H9 (cell line): ENCODE measurements at regions not wholly inside any gene's neighbourhood (a gene's known extent, or its start where the extent isn't known, plus 50 kb on each side); places are given as distances from the start of the nearest gene placed in this dataset.

Experiments used
- DNase-seq: peaks from one replicate; pipeline ENCODE4 v3.0.0-alpha.2; 2017
- H2AFZ ChIP-seq: one replicate; pipeline ENCODE4 v1.6.1; 2013; ENCODE audit warnings: mild to moderate bottlenecking, low read length, control low read depth, moderate library complexity
- H2AK5ac ChIP-seq: 2 replicates; pipeline ENCODE4 v1.6.1; 2013; ENCODE audit warnings: low read length, control low read depth, mixed read lengths; ENCODE audit not compliant: insufficient read length
- H2BK120ac ChIP-seq: one replicate; pipeline ENCODE4 v1.6.1; 2013; ENCODE audit warnings: low read depth, mild to moderate bottlenecking, low read length, control low read depth, inconsistent platforms; ENCODE audit not compliant: poor library complexity, severe bottlenecking
- H2BK12ac ChIP-seq: 2 replicates; pipeline ENCODE4 v1.6.1; 2013; ENCODE audit warnings: low read length, control low read depth, mixed read lengths, low read depth; ENCODE audit not compliant: insufficient read length
- H2BK15ac ChIP-seq: 2 replicates; pipeline ENCODE4 v1.6.1; 2013; ENCODE audit warnings: low read depth, low read length, control low read depth
- H2BK20ac ChIP-seq: one replicate; pipeline ENCODE4 v1.6.1; 2013; ENCODE audit warnings: low read depth, mild to moderate bottlenecking, low read length, control low read depth, inconsistent platforms; ENCODE audit not compliant: poor library complexity, severe bottlenecking
- H2BK5ac ChIP-seq: 2 replicates; pipeline ENCODE4 v1.6.1; 2013; ENCODE audit warnings: low read length, control low read depth, mixed read lengths; ENCODE audit not compliant: insufficient read length
- H3K14ac ChIP-seq: 2 replicates; pipeline ENCODE4 v1.6.1; 2013; ENCODE audit warnings: low read length, control low read depth; ENCODE audit not compliant: insufficient read depth
- H3K18ac ChIP-seq: 2 replicates; pipeline ENCODE4 v1.6.1; 2013; ENCODE audit warnings: low read depth, mild to moderate bottlenecking, mixed read lengths, low read length, control low read depth; ENCODE audit not compliant: insufficient read length
- H3K23ac ChIP-seq: 2 replicates; pipeline ENCODE4 v1.6.1; 2013; ENCODE audit warnings: low read length, control low read depth, mixed read lengths, low read depth; ENCODE audit not compliant: insufficient read length
- H3K23me2 ChIP-seq: 2 replicates; pipeline ENCODE4 v1.6.1; 2013; ENCODE audit warnings: low read depth, mild to moderate bottlenecking, mixed read lengths, low read length, control low read depth; ENCODE audit not compliant: insufficient read length, poor library complexity, severe bottlenecking
- H3K27ac ChIP-seq: 2 replicates; pipeline ENCODE4 v1.5.1; 2013; ENCODE audit warnings: low read length, control low read depth, mixed read lengths, low read depth; ENCODE audit not compliant: insufficient read length
- H3K27me3 ChIP-seq: 2 replicates; pipeline ENCODE4 v1.6.1; 2013; ENCODE audit warnings: low read length, control low read depth, inconsistent platforms; ENCODE audit not compliant: insufficient read depth
- H3K4ac ChIP-seq: 2 replicates; pipeline ENCODE4 v1.6.1; 2013; ENCODE audit warnings: low read depth, mild to moderate bottlenecking, control low read depth, inconsistent platforms, low read length, moderate library complexity
- H3K4me1 ChIP-seq: 2 replicates; pipeline ENCODE4 v1.6.1; 2013; ENCODE audit warnings: low read length, control low read depth, inconsistent platforms; ENCODE audit not compliant: insufficient read depth
- H3K4me2 ChIP-seq: 2 replicates; pipeline ENCODE4 v1.6.1; 2013; ENCODE audit warnings: low read length, control low read depth, mixed read lengths; ENCODE audit not compliant: insufficient read length, insufficient read depth
- H3K56ac ChIP-seq: 2 replicates; pipeline ENCODE4 v1.6.1; 2013; ENCODE audit warnings: low read depth, mild to moderate bottlenecking, mixed read lengths, low read length, control low read depth; ENCODE audit not compliant: insufficient read length
- H3K79me1 ChIP-seq: 2 replicates; pipeline ENCODE4 v1.6.1; 2013; ENCODE audit warnings: low read depth, mild to moderate bottlenecking, moderate library complexity, low read length, control low read depth, inconsistent platforms; ENCODE audit not compliant: insufficient read depth, poor library complexity, severe bottlenecking
- H3K79me2 ChIP-seq: 2 replicates; pipeline ENCODE4 v1.6.1; 2013; ENCODE audit warnings: low read length, control low read depth, inconsistent platforms; ENCODE audit not compliant: insufficient read depth
- H3K9ac ChIP-seq: 2 replicates; pipeline ENCODE4 v1.6.1; 2013; ENCODE audit warnings: low read length, control low read depth, mixed read lengths; ENCODE audit not compliant: insufficient read length; ENCODE audit errors: extremely low read depth
- H3K9me3 ChIP-seq: one replicate; pipeline ENCODE4 v1.6.1; 2013; ENCODE audit warnings: low read depth, low read length, inconsistent platforms; ENCODE audit not compliant: control insufficient read depth
- H3T11ph ChIP-seq: one replicate; pipeline ENCODE4 v1.6.1; 2013; ENCODE audit warnings: mild to moderate bottlenecking, low read length, control low read depth, inconsistent platforms
- H4K20me1 ChIP-seq: one replicate; pipeline ENCODE4 v1.6.1; 2013; ENCODE audit not compliant: control insufficient read depth, insufficient read length, insufficient read depth
- H4K5ac ChIP-seq: 2 replicates; pipeline ENCODE4 v1.6.1; 2013; ENCODE audit warnings: low read depth, mild to moderate bottlenecking, mixed read lengths, low read length, control low read depth; ENCODE audit not compliant: insufficient read length
- H4K8ac ChIP-seq: replicated peaks from 2 replicates; pipeline ENCODE4 v1.6.1; 2013; ENCODE audit warnings: low read length, control low read depth, mixed read lengths, low read depth; ENCODE audit not compliant: insufficient read length
- H4K91ac ChIP-seq: 2 replicates; pipeline ENCODE4 v1.6.1; 2013; ENCODE audit warnings: low read depth, mild to moderate bottlenecking, moderate library complexity, mixed read lengths, low read length, control low read depth; ENCODE audit not compliant: insufficient read length
- H3K27ac Mint-ChIP-seq, 3 experiments: 2 replicates in 2 of 3; 3 replicates in 1 of 3; pipeline ENCODE4 v1.8.0; 2020 to 2021; ENCODE audit warnings: mixed read lengths in 3 of 3, mild to moderate bottlenecking in 1 of 3, moderate library complexity in 1 of 3
- H3K27me3 Mint-ChIP-seq: 2 replicates; pipeline ENCODE4 v1.8.0; 2021; ENCODE audit warnings: low read depth, mild to moderate bottlenecking, moderate library complexity, mixed read lengths
- H3K36me3 Mint-ChIP-seq, 3 experiments: 2 replicates in 2 of 3; 3 replicates in 1 of 3; pipeline ENCODE4 v1.8.0; 2020 to 2021; ENCODE audit warnings: low read depth in 3 of 3, mixed read lengths in 3 of 3; ENCODE audit not compliant: insufficient read depth in 1 of 3
- H3K4me1 Mint-ChIP-seq, 2 experiments: 2 replicates each; pipeline ENCODE4 v1.8.0; 2020; ENCODE audit warnings: mixed read lengths in 2 of 2
- H3K4me3 Mint-ChIP-seq, 2 experiments: 2 replicates in 1 of 2; 3 replicates in 1 of 2; pipeline ENCODE4 v1.8.0; 2020 to 2021; ENCODE audit warnings: mild to moderate bottlenecking in 2 of 2, mixed read lengths in 2 of 2, moderate library complexity in 1 of 2
- H3K9me3 Mint-ChIP-seq, 2 experiments: 2 replicates in 1 of 2; 3 replicates in 1 of 2; pipeline ENCODE4 v1.8.0; 2020; ENCODE audit warnings: mild to moderate bottlenecking in 2 of 2, mixed read lengths in 2 of 2, moderate library complexity in 1 of 2
- CTCF ChIP-seq: fragments of 200-600 bp; sonication (generic); conservative IDR thresholded peaks from 3 replicates; pipeline ENCODE4 v1.8.0; 2021; ENCODE audit warnings: antibody characterized with exemption, mild to moderate bottlenecking
- WGBS: extraction: QIAGEN DNeasy Blood & Tissue Kit; methylation state at CpG from one replicate; pipeline ENCODE4 v1.1.7; 2013; ENCODE audit warnings: missing lambda C conversion rate, low lambda C conversion rate, mixed read lengths; ENCODE audit not compliant: insufficient read length; ENCODE audit errors: extremely low coverage; 5-methylcytosine and 5-hydroxymethylcytosine counted together

- Histone ChIP-seq H4K5ac (no peak overlapping the region), H3K23me2 (no peaks in the 10 kb centered on the region), H3K27ac (no peak overlapping the region), H3K27me3 (no peaks in the 10 kb centered on the region), H3T11ph (no peak overlapping the region), H2AFZ (no peak overlapping the region), H2BK120ac (no peak overlapping the region), H2BK5ac (no peak overlapping the region), H3K9ac (no peak overlapping the region), H3K4me2 (no peak overlapping the region), H2AK5ac (no peak overlapping the region), H4K8ac (no peak overlapping the region), H3K23ac (no peak overlapping the region), H2BK20ac (no peak overlapping the region), H3K79me1 (no peaks in the 10 kb centered on the region), H3K18ac (no peak overlapping the region), H3K9me3 (no peaks in the 10 kb centered on the region), H3K56ac (no peak overlapping the region), H3K14ac (peak overlapping the region; percentile 53; the same call in 1 of the 2 replicates), H4K20me1 (no peaks in the 10 kb centered on the region), H2BK15ac (no peak overlapping the region), H3K4ac (no peak overlapping the region), H3K79me2 (no peaks in the 10 kb centered on the region), H3K4me1 (no peaks in the 10 kb centered on the region), H4K91ac (no peak overlapping the region), H2BK12ac (no peak overlapping the region)
- TF ChIP-seq CTCF, result no peak
- Mint-ChIP-seq H3K36me3 (peaks cover 0 to 5% (median 0%) of the 10 kb centered on the region in 3 experiments; a peak in 2 of 7 replicates), H3K4me1 (peaks cover 13 to 34% of the 10 kb centered on the region in 2 experiments), H3K27ac (no peak overlapping the region), H3K9me3 (peaks cover 6 to 8% of the 10 kb centered on the region in 2 experiments; a peak in 4 of 5 replicates), H3K4me3 (no peak overlapping the region), H3K27me3 (peaks cover 18% of the 10 kb centered on the region)
- whole genome bisulfite sequencing, result no CpG with 5 or more reads among the region's 12 CpGs
- DNase-seq, result no peak
Measured at GRCh38 chr17:73746314-73747073, 102.2 kb upstream of the SDK2 start.
